ENCODE measurements at regions not wholly inside any gene's neighbourhood (a gene's known extent, or its start where the extent isn't known, plus 50 kb on each side); places are given as distances from the start of the nearest gene placed in this dataset.
A peak's percentile ranks its signal among the peaks of the same experiment; 100 is the strongest.

- in situ Hi-C loops (cut with MboI; ENCODE audit: low pct_unique_long_range_greater_than_20kb, low sequenced_read_pairs): no loop called here
- DNase-seq: no peak
Observed at GRCh38 chr1:204736836-204737235, 51.3 kb upstream of the LRRN2 start.

GRCh38 chr1:204738506-204738905 lies 53.0 kb upstream of the LRRN2 start:
- DNase-seq: no peak
- in situ Hi-C loops (cut with MboI; ENCODE audit: low pct_unique_long_range_greater_than_20kb, low sequenced_read_pairs): no loop called here

- no peak for DNase-seq
- in situ Hi-C loops (cut with MboI; ENCODE audit: low pct_unique_long_range_greater_than_20kb, low sequenced_read_pairs): no loop called here
Observed at GRCh38 chr1:204740354-204740753, 54.8 kb upstream of the LRRN2 start.

- DNase-seq: no peak
- in situ Hi-C loops (cut with MboI; ENCODE audit: low pct_unique_long_range_greater_than_20kb, low sequenced_read_pairs): no loop called here
Observed at GRCh38 chr1:204741440-204741839, 55.9 kb upstream of the LRRN2 start.

- DNase-seq: no peak
Observed at GRCh38 chr1:204742676-204743251, 57.2 kb upstream of the LRRN2 start.

GRCh38 chr1:204744107-204744779 lies 58.7 kb upstream of the LRRN2 start:
- in situ Hi-C loops (cut with MboI; ENCODE audit: low pct_unique_long_range_greater_than_20kb, low sequenced_read_pairs): no loop called here
- DNase-seq: no peak

More at GRCh38 chr1:204742676-204743251, 57.2 kb upstream of the LRRN2 start:
- in situ Hi-C loops (cut with MboI; ENCODE audit: low pct_unique_long_range_greater_than_20kb, low sequenced_read_pairs): no loop called here

GRCh38 chr1:204746838-204747442 lies 61.4 kb upstream of the LRRN2 start:
- in situ Hi-C loops (cut with MboI; ENCODE audit: low pct_unique_long_range_greater_than_20kb, low sequenced_read_pairs): no loop called here
- peak; percentile 66 for DNase-seq

- in situ Hi-C loops (cut with MboI; ENCODE audit: low pct_unique_long_range_greater_than_20kb, low sequenced_read_pairs): no loop called here
- DNase-seq: no peak
Observed at GRCh38 chr1:204751480-204751879, 65.9 kb upstream of the LRRN2 start.

GRCh38 chr1:204751883-204752687 lies 66.5 kb upstream of the LRRN2 start:
- in situ Hi-C loops (cut with MboI; ENCODE audit: low pct_unique_long_range_greater_than_20kb, low sequenced_read_pairs): no loop called here
- no peak for DNase-seq

- in situ Hi-C loops (cut with MboI; ENCODE audit: low pct_unique_long_range_greater_than_20kb, low sequenced_read_pairs): no loop called here
- DNase-seq: no peak
Observed at GRCh38 chr1:204752688-204753040, 67.1 kb upstream of the LRRN2 start.

- no peak for DNase-seq
- in situ Hi-C loops (cut with MboI; ENCODE audit: low pct_unique_long_range_greater_than_20kb, low sequenced_read_pairs): no loop called here
Observed at GRCh38 chr1:204754821-204755220, 69.3 kb upstream of the LRRN2 start.

GRCh38 chr1:204756349-204756748 lies 70.8 kb upstream of the LRRN2 start:
- in situ Hi-C loops (cut with MboI; ENCODE audit: low pct_unique_long_range_greater_than_20kb, low sequenced_read_pairs): no loop called here
- no peak for DNase-seq

GRCh38 chr1:204756811-204757210 lies 71.3 kb upstream of the LRRN2 start:
- no peak for DNase-seq
- in situ Hi-C loops (cut with MboI; ENCODE audit: low pct_unique_long_range_greater_than_20kb, low sequenced_read_pairs): no loop called here

- in situ Hi-C loops (cut with MboI; ENCODE audit: low pct_unique_long_range_greater_than_20kb, low sequenced_read_pairs): no loop called here
- no peak for DNase-seq
Observed at GRCh38 chr1:204758601-204759000, 73.1 kb upstream of the LRRN2 start.

GRCh38 chr1:204760350-204760749 lies 74.8 kb upstream of the LRRN2 start:
- DNase-seq: no peak
- in situ Hi-C loops (cut with MboI; ENCODE audit: low pct_unique_long_range_greater_than_20kb, low sequenced_read_pairs): no loop called here

GRCh38 chr1:204760757-204761156 lies 75.2 kb upstream of the LRRN2 start:
- in situ Hi-C loops (cut with MboI; ENCODE audit: low pct_unique_long_range_greater_than_20kb, low sequenced_read_pairs): no loop called here
- no peak for DNase-seq

GRCh38 chr1:204763773-204764427 lies 78.4 kb upstream of the LRRN2 start:
- DNase-seq: peak; percentile 63
- in situ Hi-C loops (cut with MboI; ENCODE audit: low pct_unique_long_range_greater_than_20kb, low sequenced_read_pairs): no loop called here

- in situ Hi-C loops (cut with MboI; ENCODE audit: low pct_unique_long_range_greater_than_20kb, low sequenced_read_pairs): no loop called here
- DNase-seq: no peak
Observed at GRCh38 chr1:204769997-204770396, 84.5 kb upstream of the LRRN2 start.

GRCh38 chr1:204771358-204771757 lies 85.8 kb upstream of the LRRN2 start:
- no peak for DNase-seq
- in situ Hi-C loops (cut with MboI; ENCODE audit: low pct_unique_long_range_greater_than_20kb, low sequenced_read_pairs): no loop called here

GRCh38 chr1:204773246-204773645 lies 87.7 kb upstream of the LRRN2 start:
- DNase-seq: no peak
- in situ Hi-C loops (cut with MboI; ENCODE audit: low pct_unique_long_range_greater_than_20kb, low sequenced_read_pairs): no loop called here
